Stimulated activated CD8-positive, alpha-beta memory T cell treated with anti-CD3 and anti-CD28 coated beads, Interleukin-15, amount 100 ng/mL, for 24 hours (primary cell): ENCODE measurements at regions not wholly inside any gene's neighbourhood (a gene's known extent, or its start where the extent isn't known, plus 50 kb on each side); places are given as distances from the start of the nearest gene placed in this dataset.
"Not testable (repeated sequence)": the region's sequence is repeated elsewhere in the genome, so short reads cannot be mapped to it uniquely, and the experiment has no call there.

Experiments used
- DNase-seq: peaks from one replicate; pipeline ENCODE4 v3.0.0-alpha.2; 2020; ENCODE audit warnings: low read depth

GRCh38 chr9:135295551-135296300 lies 183.9 kb upstream of the PPP1R26 start:
- no peak for DNase-seq

GRCh38 chr9:135296735-135297455 lies 182.7 kb upstream of the PPP1R26 start:
- no peak for DNase-seq

GRCh38 chr9:135297456-135298075 lies 182.0 kb upstream of the PPP1R26 start:
- no peak for DNase-seq

- DNase-seq: no peak
Observed at GRCh38 chr9:135299239-135299590, 180.4 kb upstream of the PPP1R26 start.

- DNase-seq: no peak
Observed at GRCh38 chr9:135299651-135300345, 179.8 kb upstream of the PPP1R26 start.

- DNase-seq: no peak
Observed at GRCh38 chr9:135300346-135301141, 179.0 kb upstream of the PPP1R26 start.

- no peak for DNase-seq
Observed at GRCh38 chr9:135301271-135302263, 178.0 kb upstream of the PPP1R26 start.

- no peak for DNase-seq
Observed at GRCh38 chr9:135302329-135303279, 177.0 kb upstream of the PPP1R26 start.

GRCh38 chr9:135303280-135303647 lies 176.3 kb upstream of the PPP1R26 start:
- no peak for DNase-seq

- DNase-seq: no peak
Observed at GRCh38 chr9:135303865-135304499, 175.6 kb upstream of the PPP1R26 start.

- no peak for DNase-seq
Observed at GRCh38 chr9:135304886-135305285, 174.7 kb upstream of the PPP1R26 start.

GRCh38 chr9:135305546-135306180 lies 173.9 kb upstream of the PPP1R26 start:
- DNase-seq: no peak

- no peak for DNase-seq
Observed at GRCh38 chr9:135306699-135307098, 172.9 kb upstream of the PPP1R26 start.

GRCh38 chr9:135307300-135307699 lies 172.3 kb upstream of the PPP1R26 start:
- no peak for DNase-seq

GRCh38 chr9:135307919-135308318 lies 171.7 kb upstream of the PPP1R26 start:
- not testable (repeated sequence) for DNase-seq

- no peak for DNase-seq
Observed at GRCh38 chr9:135308821-135309762, 170.5 kb upstream of the PPP1R26 start.

- DNase-seq: no peak
Observed at GRCh38 chr9:135309763-135310125, 169.8 kb upstream of the PPP1R26 start.
